ENCODE measurements at regions not wholly inside any gene's neighbourhood (a gene's known extent, or its start where the extent isn't known, plus 50 kb on each side); places are given as distances from the start of the nearest gene placed in this dataset.

- Histone ChIP-seq H3K4me3 (ENCODE audit: low read depth, low read length) (peak overlapping the region; percentile 31), H3K9me3 (ENCODE audit: severe bottlenecking) (no peaks in the 10 kb centered on the region), H3K27ac (peak overlapping the region; percentile 27; the same call in 1 of the 2 replicates), H3K36me3 (no peaks in the 10 kb centered on the region), H3K27me3 (ENCODE audit: insufficient read depth, low read depth, severe bottlenecking) (no peaks in the 10 kb centered on the region)
- TF ChIP-seq, protein P1, sequence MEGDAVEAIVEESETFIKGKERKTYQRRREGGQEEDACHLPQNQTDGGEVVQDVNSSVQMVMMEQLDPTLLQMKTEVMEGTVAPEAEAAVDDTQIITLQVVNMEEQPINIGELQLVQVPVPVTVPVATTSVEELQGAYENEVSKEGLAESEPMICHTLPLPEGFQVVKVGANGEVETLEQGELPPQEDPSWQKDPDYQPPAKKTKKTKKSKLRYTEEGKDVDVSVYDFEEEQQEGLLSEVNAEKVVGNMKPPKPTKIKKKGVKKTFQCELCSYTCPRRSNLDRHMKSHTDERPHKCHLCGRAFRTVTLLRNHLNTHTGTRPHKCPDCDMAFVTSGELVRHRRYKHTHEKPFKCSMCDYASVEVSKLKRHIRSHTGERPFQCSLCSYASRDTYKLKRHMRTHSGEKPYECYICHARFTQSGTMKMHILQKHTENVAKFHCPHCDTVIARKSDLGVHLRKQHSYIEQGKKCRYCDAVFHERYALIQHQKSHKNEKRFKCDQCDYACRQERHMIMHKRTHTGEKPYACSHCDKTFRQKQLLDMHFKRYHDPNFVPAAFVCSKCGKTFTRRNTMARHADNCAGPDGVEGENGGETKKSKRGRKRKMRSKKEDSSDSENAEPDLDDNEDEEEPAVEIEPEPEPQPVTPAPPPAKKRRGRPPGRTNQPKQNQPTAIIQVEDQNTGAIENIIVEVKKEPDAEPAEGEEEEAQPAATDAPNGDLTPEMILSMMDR (IDR thresholded peaks at IDR 0.05; ENCODE audit: low read depth, low read length), result peak; percentile 80
- DNase-seq, result peak; percentile 77
These were observed 518.2 kb downstream of the TLR4 start for GRCh38 chr9:118222375-118222774.

- H3K36me3 ChIP-seq, result no peaks in the 10 kb centered on the region
These were observed 518.9 kb downstream of the TLR4 start for GRCh38 chr9:118223111-118223510.

DNA sequence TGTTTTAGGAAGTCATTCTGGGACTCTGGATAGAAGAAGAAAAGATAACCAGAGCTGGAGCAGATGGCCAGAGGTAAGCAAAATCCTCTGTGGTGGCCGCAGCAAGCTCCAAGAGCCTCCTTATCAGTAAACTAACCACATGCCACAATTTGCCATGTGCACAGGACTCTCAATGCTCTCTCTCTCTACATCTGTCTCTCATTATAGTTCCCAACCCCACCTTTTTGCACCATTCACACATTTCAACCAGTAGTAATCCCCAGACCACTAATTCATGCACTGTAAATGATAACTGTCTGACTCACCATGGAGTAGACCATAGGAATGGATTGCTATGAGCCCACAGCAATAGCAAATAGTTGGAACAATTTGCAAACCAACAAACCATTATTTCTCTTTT is 526.1 kb downstream of the TLR4 start:
- Histone ChIP-seq H3K9me3 (ENCODE audit: severe bottlenecking) (peaks cover 2% of the 10 kb centered on the region), H3K36me3 (no peaks in the 10 kb centered on the region), H3K27me3 (ENCODE audit: insufficient read depth, low read depth, severe bottlenecking) (no peaks in the 10 kb centered on the region), H3K27ac (no peak overlapping the region), H3K4me3 (ENCODE audit: low read depth, low read length) (no peak overlapping the region)
- DNase-seq, result peak; percentile 18
- TF ChIP-seq, protein P1 (IDR thresholded peaks at IDR 0.05; ENCODE audit: low read depth, low read length), result no peak

More at GRCh38 chr9:118223111-118223510, 518.9 kb downstream of the TLR4 start:
- DNase-seq, result peak; percentile 11
- H3K27me3 ChIP-seq (ENCODE audit: insufficient read depth, low read depth, severe bottlenecking), result no peaks in the 10 kb centered on the region
- H3K27ac ChIP-seq, result no peak overlapping the region; the same call in 1 of the 2 replicates
- peak overlapping the region; percentile 31 for H3K4me3 ChIP-seq (ENCODE audit: low read depth, low read length)
- no peaks in the 10 kb centered on the region for H3K9me3 ChIP-seq (ENCODE audit: severe bottlenecking)
- TF ChIP-seq, protein P1 (IDR thresholded peaks at IDR 0.05; ENCODE audit: low read depth, low read length), result no peak

- Histone ChIP-seq H3K36me3 (no peaks in the 10 kb centered on the region), H3K27ac (no peak overlapping the region), H3K4me3 (ENCODE audit: low read depth, low read length) (no peak overlapping the region), H3K9me3 (ENCODE audit: severe bottlenecking) (peaks cover 12% of the 10 kb centered on the region), H3K27me3 (ENCODE audit: insufficient read depth, low read depth, severe bottlenecking) (no peaks in the 10 kb centered on the region)
- no peak for DNase-seq
- TF ChIP-seq, protein P1 (IDR thresholded peaks at IDR 0.05; ENCODE audit: low read depth, low read length), result no peak
These were observed 532.4 kb downstream of the TLR4 start for GRCh38 chr9:118236625-118237024.

- Histone ChIP-seq H3K27ac (no peak overlapping the region), H3K4me3 (ENCODE audit: low read depth, low read length) (no peak overlapping the region), H3K27me3 (ENCODE audit: insufficient read depth, low read depth, severe bottlenecking) (no peaks in the 10 kb centered on the region), H3K36me3 (no peaks in the 10 kb centered on the region), H3K9me3 (ENCODE audit: severe bottlenecking) (peaks cover 21% of the 10 kb centered on the region)
- TF ChIP-seq, protein P1 (IDR thresholded peaks at IDR 0.05; ENCODE audit: low read depth, low read length), result no peak
- no peak for DNase-seq
These were observed 533.9 kb downstream of the TLR4 start for GRCh38 chr9:118238139-118238538.

GRCh38 chr9:118252027-118252426 is 547.8 kb downstream of the TLR4 start:
- no peaks in the 10 kb centered on the region for H3K9me3 ChIP-seq (ENCODE audit: severe bottlenecking)
- DNase-seq, result no peak
- no peaks in the 10 kb centered on the region for H3K36me3 ChIP-seq
- H3K27me3 ChIP-seq (ENCODE audit: insufficient read depth, low read depth, severe bottlenecking), result no peaks in the 10 kb centered on the region
- TF ChIP-seq, protein P1 (IDR thresholded peaks at IDR 0.05; ENCODE audit: low read depth, low read length), result no peak
- H3K27ac ChIP-seq, result no peak overlapping the region
- H3K4me3 ChIP-seq (ENCODE audit: low read depth, low read length), result no peak overlapping the region

Data from WERI-Rb-1 (cell line).